Stimulated activated CD8-positive, alpha-beta memory T cell treated with anti-CD3 and anti-CD28 coated beads, Interleukin-2, amount 100 ng/mL, for 48 hours (primary cell): ENCODE measurements at regions not wholly inside any gene's neighbourhood (a gene's known extent, or its start where the extent isn't known, plus 50 kb on each side); places are given as distances from the start of the nearest gene placed in this dataset.
A peak's percentile ranks its signal among the peaks of the same experiment; 100 is the strongest.

Source experiments
- DNase-seq, 2 donors: peaks; one replicate each; pipeline ENCODE4 v3.0.0-alpha.2; 2020; ENCODE audit warnings: low read depth in 2 of 2

- no peak for DNase-seq
Measured at GRCh38 chr6:11633741-11634509, 96.4 kb downstream of the TMEM170B start.

GRCh38 chr6:11634948-11635347, 97.4 kb downstream of the TMEM170B start:
- DNase-seq: no peak

- no peak for DNase-seq
Measured at GRCh38 chr6:11636121-11636520, 98.6 kb downstream of the TMEM170B start.

GRCh38 chr6:11637266-11637665, 99.7 kb downstream of the TMEM170B start:
- DNase-seq: no peak

- DNase-seq: no peak
Measured at GRCh38 chr6:11639376-11640235, 102.1 kb downstream of the TMEM170B start.

- DNase-seq: no peak
Measured at GRCh38 chr6:11640486-11640885, 102.9 kb downstream of the TMEM170B start.

GRCh38 chr6:11644071-11644470, 106.5 kb downstream of the TMEM170B start:
- no peak for DNase-seq

GRCh38 chr6:11644601-11645000, 107.1 kb downstream of the TMEM170B start:
- DNase-seq: no peak

- DNase-seq: no peak
Measured at GRCh38 chr6:11645016-11645415, 107.5 kb downstream of the TMEM170B start.

- DNase-seq: no peak
Measured at GRCh38 chr6:11648436-11648775, 110.9 kb downstream of the TMEM170B start.

- DNase-seq: no peak
Measured at GRCh38 chr6:11648889-11649288, 111.3 kb downstream of the TMEM170B start.

GRCh38 chr6:11650025-11650696, 112.6 kb downstream of the TMEM170B start:
- DNase-seq: no peak

- DNase-seq: no peak
Measured at GRCh38 chr6:11650711-11651110, 113.2 kb downstream of the TMEM170B start.

GRCh38 chr6:11653028-11653583, 115.6 kb downstream of the TMEM170B start:
- peak; percentile 2 to 5 for DNase-seq

- DNase-seq: no peak
Measured at GRCh38 chr6:11654876-11655275, 117.3 kb downstream of the TMEM170B start.

- DNase-seq: no peak
Measured at GRCh38 chr6:11656491-11656890, 118.9 kb downstream of the TMEM170B start.

GRCh38 chr6:11659757-11660156, 118.8 kb downstream of the ADTRP start:
- DNase-seq: no peak

GRCh38 chr6:11662323-11662722, 116.3 kb downstream of the ADTRP start:
- no peak for DNase-seq

- DNase-seq: no peak
Measured at GRCh38 chr6:11663519-11663918, 115.1 kb downstream of the ADTRP start.
